SK-N-SH treated with all-trans-retinoic acid at 6 μM for 48 hours (cell line): ENCODE measurements at regions not wholly inside any gene's neighbourhood (a gene's known extent, or its start where the extent isn't known, plus 50 kb on each side); places are given as distances from the start of the nearest gene placed in this dataset.
A peak's percentile ranks its signal among the peaks of the same experiment; 100 is the strongest.

Experiments used
- ATAC-seq: fragments of 200-7000 bp; cut with Tn5 transposase; 3 replicates; pipeline ENCODE4 v1.9.1; 2020; ENCODE audit warnings: mild to moderate bottlenecking, moderate library complexity
- BACH2 ChIP-seq: fragments of 250-450 bp; sonication (Bioruptor Pico); IDR thresholded peaks from 2 replicates; pipeline ENCODE4 v1.9.0; 2021; ENCODE audit warnings: mild to moderate bottlenecking, borderline replicate concordance
- CSDC2 ChIP-seq: fragments of 250-450 bp; sonication (Bioruptor Pico); IDR thresholded peaks from 2 replicates; pipeline ENCODE4 v1.5.0; 2020; ENCODE audit warnings: mild to moderate bottlenecking, moderate library complexity
- ESRRG ChIP-seq: fragments of 250-450 bp; sonication (Bioruptor Pico); IDR thresholded peaks from 2 replicates; pipeline ENCODE4 v1.6.1; 2021; ENCODE audit warnings: mild to moderate bottlenecking
- GLIS3 ChIP-seq: fragments of 250-450 bp; sonication (Bioruptor Pico); IDR thresholded peaks from 2 replicates; pipeline ENCODE4 v1.5.0; 2020; ENCODE audit warnings: mild to moderate bottlenecking, moderate library complexity
- ISL1 ChIP-seq: fragments of 250-450 bp; sonication (Bioruptor Pico); IDR thresholded peaks from 2 replicates; pipeline ENCODE4 v2.1.2; 2022; ENCODE audit warnings: mild to moderate bottlenecking, moderate library complexity
- OSR1 ChIP-seq: fragments of 250-450 bp; sonication (Bioruptor Pico); IDR thresholded peaks from 2 replicates; pipeline ENCODE4 v1.8.0; 2022; ENCODE audit warnings: moderate library complexity, mild to moderate bottlenecking, inconsistent platforms
- PPARA ChIP-seq: fragments of 250-450 bp; sonication (Bioruptor Pico); IDR thresholded peaks from 2 replicates; pipeline ENCODE4 v1.5.0; 2020; ENCODE audit warnings: mild to moderate bottlenecking, borderline replicate concordance
- RARB ChIP-seq: fragments of 250-450 bp; sonication (Bioruptor Pico); IDR thresholded peaks from 2 replicates; pipeline ENCODE4 v1.8.0; 2021; ENCODE audit warnings: mild to moderate bottlenecking, moderate library complexity
- TCF4 ChIP-seq: fragments of 250-450 bp; sonication (Bioruptor Pico); IDR thresholded peaks from 2 replicates; pipeline ENCODE4 v1.8.0; 2021; ENCODE audit warnings: mild to moderate bottlenecking, moderate library complexity, borderline replicate concordance
- TOX ChIP-seq: fragments of 250-450 bp; sonication (Bioruptor Pico); IDR thresholded peaks from 2 replicates; pipeline ENCODE4 v1.8.0; 2021; ENCODE audit warnings: mild to moderate bottlenecking, moderate library complexity, borderline replicate concordance
- ZC3H10 ChIP-seq: fragments of 250-450 bp; sonication (Bioruptor Pico); IDR thresholded peaks from 2 replicates; pipeline ENCODE4 v1.5.1; 2021; ENCODE audit warnings: mild to moderate bottlenecking, moderate library complexity
- ZFP3 ChIP-seq: fragments of 250-450 bp; sonication (Bioruptor Pico); IDR thresholded peaks from 2 replicates; pipeline ENCODE4 v1.5.0; 2020; ENCODE audit warnings: mild to moderate bottlenecking, moderate library complexity
- ZFP30 ChIP-seq: fragments of 450-650 bp; formaldehyde crosslinking; IDR thresholded peaks from 2 replicates; pipeline ENCODE4 v1.5.0; 2022; ENCODE audit warnings: mild to moderate bottlenecking, moderate library complexity
- ZNF565 ChIP-seq: fragments of 450-650 bp; formaldehyde crosslinking; conservative IDR thresholded peaks from 2 replicates; pipeline ENCODE4 v1.5.0; 2020; ENCODE audit warnings: low read depth, mild to moderate bottlenecking, moderate library complexity
- ZNF70 ChIP-seq: fragments of 450-650 bp; formaldehyde crosslinking; IDR thresholded peaks from 2 replicates; pipeline ENCODE4 v1.5.0; 2020; ENCODE audit warnings: mild to moderate bottlenecking, moderate library complexity
- ZNF8 ChIP-seq: fragments of 450-650 bp; formaldehyde crosslinking; IDR thresholded peaks from 2 replicates; pipeline ENCODE4 v1.5.0; 2020; ENCODE audit warnings: mild to moderate bottlenecking, moderate library complexity
- TF ChIP-seq, protein P1 (sequence below): fragments of 250-450 bp; sonication (Bioruptor Pico); IDR thresholded peaks from 2 replicates; pipeline ENCODE4 v1.5.0; 2020; ENCODE audit warnings: mild to moderate bottlenecking, moderate library complexity
- TF ChIP-seq, protein P2 (sequence below): fragments of 250-450 bp; sonication (Bioruptor Pico); IDR thresholded peaks from 2 replicates; pipeline ENCODE4 v1.8.0; 2020; ENCODE audit warnings: mild to moderate bottlenecking, moderate library complexity, borderline replicate concordance
- TF ChIP-seq, protein P3 (sequence below): fragments of 250-450 bp; sonication (Bioruptor Pico); IDR thresholded peaks from 2 replicates; pipeline ENCODE4 v1.5.1; 2020; ENCODE audit warnings: low read depth, mild to moderate bottlenecking, moderate library complexity
- TF ChIP-seq, protein P4 (sequence below): fragments of 250-450 bp; sonication (Bioruptor Pico); IDR thresholded peaks from 2 replicates; pipeline ENCODE4 v1.5.1; 2021; ENCODE audit warnings: mild to moderate bottlenecking, moderate library complexity

GRCh38 chr7:33687625-33688024 lies 217.7 kb upstream of the BMPER start:
- no peak for ATAC-seq
- TF ChIP-seq ESRRG (CRISPR knock-in tag) (no peak), CSDC2 (CRISPR knock-in tag) (no peak)
- TF ChIP-seq, protein P1, sequence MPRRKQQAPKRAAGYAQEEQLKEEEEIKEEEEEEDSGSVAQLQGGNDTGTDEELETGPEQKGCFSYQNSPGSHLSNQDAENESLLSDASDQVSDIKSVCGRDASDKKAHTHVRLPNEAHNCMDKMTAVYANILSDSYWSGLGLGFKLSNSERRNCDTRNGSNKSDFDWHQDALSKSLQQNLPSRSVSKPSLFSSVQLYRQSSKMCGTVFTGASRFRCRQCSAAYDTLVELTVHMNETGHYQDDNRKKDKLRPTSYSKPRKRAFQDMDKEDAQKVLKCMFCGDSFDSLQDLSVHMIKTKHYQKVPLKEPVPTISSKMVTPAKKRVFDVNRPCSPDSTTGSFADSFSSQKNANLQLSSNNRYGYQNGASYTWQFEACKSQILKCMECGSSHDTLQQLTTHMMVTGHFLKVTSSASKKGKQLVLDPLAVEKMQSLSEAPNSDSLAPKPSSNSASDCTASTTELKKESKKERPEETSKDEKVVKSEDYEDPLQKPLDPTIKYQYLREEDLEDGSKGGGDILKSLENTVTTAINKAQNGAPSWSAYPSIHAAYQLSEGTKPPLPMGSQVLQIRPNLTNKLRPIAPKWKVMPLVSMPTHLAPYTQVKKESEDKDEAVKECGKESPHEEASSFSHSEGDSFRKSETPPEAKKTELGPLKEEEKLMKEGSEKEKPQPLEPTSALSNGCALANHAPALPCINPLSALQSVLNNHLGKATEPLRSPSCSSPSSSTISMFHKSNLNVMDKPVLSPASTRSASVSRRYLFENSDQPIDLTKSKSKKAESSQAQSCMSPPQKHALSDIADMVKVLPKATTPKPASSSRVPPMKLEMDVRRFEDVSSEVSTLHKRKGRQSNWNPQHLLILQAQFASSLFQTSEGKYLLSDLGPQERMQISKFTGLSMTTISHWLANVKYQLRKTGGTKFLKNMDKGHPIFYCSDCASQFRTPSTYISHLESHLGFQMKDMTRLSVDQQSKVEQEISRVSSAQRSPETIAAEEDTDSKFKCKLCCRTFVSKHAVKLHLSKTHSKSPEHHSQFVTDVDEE (CRISPR knock-in tag), result no peak

DNA sequence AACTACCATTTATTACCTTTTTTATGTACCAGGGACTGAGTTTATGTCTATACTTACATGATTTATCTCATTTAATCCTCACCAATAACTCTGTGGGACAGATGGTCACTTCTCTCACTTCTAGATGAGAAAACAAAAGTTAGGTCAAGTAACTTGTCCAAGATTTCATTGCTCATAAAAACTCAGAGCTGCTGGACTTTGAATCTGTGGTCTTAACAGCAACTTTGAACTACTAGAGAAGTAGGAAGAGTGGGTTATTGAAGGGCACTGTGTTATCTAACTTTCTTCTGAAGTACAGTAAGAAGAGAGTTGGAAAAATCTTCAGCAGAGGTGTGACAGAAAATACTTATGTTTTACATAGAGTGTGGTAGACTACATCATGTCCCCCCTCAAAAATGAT lies 214.2 kb upstream of the BMPER start:
- ATAC-seq, result no peak
- TF ChIP-seq GLIS3 (CRISPR knock-in tag), result no peak
- no peak for TF ChIP-seq TCF4 (CRISPR knock-in tag)
- TF ChIP-seq ZFP3, result no peak
- no peak for TF ChIP-seq ZNF8
- TF ChIP-seq, protein P2, sequence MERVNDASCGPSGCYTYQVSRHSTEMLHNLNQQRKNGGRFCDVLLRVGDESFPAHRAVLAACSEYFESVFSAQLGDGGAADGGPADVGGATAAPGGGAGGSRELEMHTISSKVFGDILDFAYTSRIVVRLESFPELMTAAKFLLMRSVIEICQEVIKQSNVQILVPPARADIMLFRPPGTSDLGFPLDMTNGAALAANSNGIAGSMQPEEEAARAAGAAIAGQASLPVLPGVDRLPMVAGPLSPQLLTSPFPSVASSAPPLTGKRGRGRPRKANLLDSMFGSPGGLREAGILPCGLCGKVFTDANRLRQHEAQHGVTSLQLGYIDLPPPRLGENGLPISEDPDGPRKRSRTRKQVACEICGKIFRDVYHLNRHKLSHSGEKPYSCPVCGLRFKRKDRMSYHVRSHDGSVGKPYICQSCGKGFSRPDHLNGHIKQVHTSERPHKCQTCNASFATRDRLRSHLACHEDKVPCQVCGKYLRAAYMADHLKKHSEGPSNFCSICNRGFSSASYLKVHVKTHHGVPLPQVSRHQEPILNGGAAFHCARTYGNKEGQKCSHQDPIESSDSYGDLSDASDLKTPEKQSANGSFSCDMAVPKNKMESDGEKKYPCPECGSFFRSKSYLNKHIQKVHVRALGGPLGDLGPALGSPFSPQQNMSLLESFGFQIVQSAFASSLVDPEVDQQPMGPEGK (CRISPR knock-in tag), result no peak
- no peak for TF ChIP-seq ISL1 (CRISPR knock-in tag)

GRCh38 chr7:33692956-33693355 lies 212.4 kb upstream of the BMPER start:
- no peak for TF ChIP-seq CSDC2 (CRISPR knock-in tag)
- no peak for TF ChIP-seq TOX (CRISPR knock-in tag)
- TF ChIP-seq PPARA (CRISPR knock-in tag), result no peak
- TF ChIP-seq RARB (CRISPR knock-in tag), result no peak
- TF ChIP-seq, protein P3, sequence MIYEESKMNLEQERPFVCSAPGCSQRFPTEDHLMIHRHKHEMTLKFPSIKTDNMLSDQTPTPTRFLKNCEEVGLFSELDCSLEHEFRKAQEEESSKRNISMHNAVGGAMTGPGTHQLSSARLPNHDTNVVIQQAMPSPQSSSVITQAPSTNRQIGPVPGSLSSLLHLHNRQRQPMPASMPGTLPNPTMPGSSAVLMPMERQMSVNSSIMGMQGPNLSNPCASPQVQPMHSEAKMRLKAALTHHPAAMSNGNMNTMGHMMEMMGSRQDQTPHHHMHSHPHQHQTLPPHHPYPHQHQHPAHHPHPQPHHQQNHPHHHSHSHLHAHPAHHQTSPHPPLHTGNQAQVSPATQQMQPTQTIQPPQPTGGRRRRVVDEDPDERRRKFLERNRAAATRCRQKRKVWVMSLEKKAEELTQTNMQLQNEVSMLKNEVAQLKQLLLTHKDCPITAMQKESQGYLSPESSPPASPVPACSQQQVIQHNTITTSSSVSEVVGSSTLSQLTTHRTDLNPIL (CRISPR knock-in tag), result no peak
- TF ChIP-seq TCF4 (CRISPR knock-in tag), result no peak
- no peak for TF ChIP-seq ZFP3
- TF ChIP-seq ZC3H10 (CRISPR knock-in tag), result no peak
- TF ChIP-seq OSR1 (CRISPR knock-in tag), result no peak
- ATAC-seq, result peak; percentile 92

DNA sequence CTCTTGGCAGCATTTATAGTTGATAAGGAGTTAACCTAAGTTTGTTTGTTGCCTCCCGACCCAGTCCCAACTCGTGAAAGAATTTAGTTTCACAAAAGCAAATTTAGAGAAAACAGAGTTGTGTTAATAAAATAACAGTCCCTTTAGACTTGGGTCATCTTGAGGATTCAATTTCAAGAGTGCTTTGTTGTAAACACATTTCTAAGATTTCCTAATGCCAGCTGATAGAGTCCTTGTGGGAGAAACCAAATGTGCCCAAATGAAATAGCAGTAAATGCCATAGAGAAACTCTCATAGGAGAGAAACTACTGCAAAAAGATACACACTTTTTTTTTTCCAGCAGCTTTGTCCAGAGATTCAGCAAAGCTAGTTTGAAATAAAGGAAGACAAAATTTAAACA lies 211.3 kb upstream of the BMPER start:
- ATAC-seq, result no peak
- TF ChIP-seq ZNF70 (no peak), ZFP30 (no peak), ZNF565 (CRISPR knock-in tag) (no peak), ZC3H10 (CRISPR knock-in tag) (no peak), ISL1 (CRISPR knock-in tag) (no peak), ZFP3 (no peak), OSR1 (CRISPR knock-in tag) (no peak), RARB (CRISPR knock-in tag) (no peak), BACH2 (CRISPR knock-in tag) (no peak), CSDC2 (CRISPR knock-in tag) (no peak)
- TF ChIP-seq, protein P4, sequence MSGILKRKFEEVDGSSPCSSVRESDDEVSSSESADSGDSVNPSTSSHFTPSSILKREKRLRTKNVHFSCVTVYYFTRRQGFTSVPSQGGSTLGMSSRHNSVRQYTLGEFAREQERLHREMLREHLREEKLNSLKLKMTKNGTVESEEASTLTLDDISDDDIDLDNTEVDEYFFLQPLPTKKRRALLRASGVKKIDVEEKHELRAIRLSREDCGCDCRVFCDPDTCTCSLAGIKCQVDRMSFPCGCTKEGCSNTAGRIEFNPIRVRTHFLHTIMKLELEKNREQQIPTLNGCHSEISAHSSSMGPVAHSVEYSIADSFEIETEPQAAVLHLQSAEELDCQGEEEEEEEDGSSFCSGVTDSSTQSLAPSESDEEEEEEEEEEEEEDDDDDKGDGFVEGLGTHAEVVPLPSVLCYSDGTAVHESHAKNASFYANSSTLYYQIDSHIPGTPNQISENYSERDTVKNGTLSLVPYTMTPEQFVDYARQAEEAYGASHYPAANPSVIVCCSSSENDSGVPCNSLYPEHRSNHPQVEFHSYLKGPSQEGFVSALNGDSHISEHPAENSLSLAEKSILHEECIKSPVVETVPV (CRISPR knock-in tag), result no peak
- TF ChIP-seq, protein P2 (CRISPR knock-in tag), result no peak
- TF ChIP-seq, protein P3 (CRISPR knock-in tag), result no peak
